ACC112 (cell line): ENCODE measurements at regions not wholly inside any gene's neighbourhood (a gene's known extent, or its start where the extent isn't known, plus 50 kb on each side); places are given as distances from the start of the nearest gene placed in this dataset.

Source experiments
- H2AFZ ChIP-seq: fragments of 200-600 bp; sonication (generic); one replicate; pipeline ENCODE4 v1.6.0; 2017; ENCODE audit warnings: antibody characterized with exemption, low read length; ENCODE audit not compliant: unreplicated experiment
- H3K27ac ChIP-seq: fragments of 200-600 bp; sonication (generic); 2 replicates; pipeline ENCODE4 v1.5.1; 2014; ENCODE audit warnings: low read depth, mild to moderate bottlenecking, antibody characterized with exemption, low read length, moderate library complexity
- H3K27me3 ChIP-seq: fragments of 200-600 bp; sonication (generic); 2 replicates; pipeline ENCODE4 v1.6.1; 2014; ENCODE audit warnings: mild to moderate bottlenecking, antibody characterized with exemption, low read length, moderate library complexity, mixed read lengths; ENCODE audit not compliant: insufficient read depth
- H3K36me3 ChIP-seq: fragments of 200-600 bp; sonication (generic); 2 replicates; pipeline ENCODE4 v1.6.1; 2016; ENCODE audit warnings: mild to moderate bottlenecking, antibody characterized with exemption, low read length, moderate library complexity, mixed read lengths; ENCODE audit not compliant: insufficient read depth
- H3K4me1 ChIP-seq: fragments of 200-600 bp; sonication (generic); one replicate; pipeline ENCODE4 v1.6.1; 2016; ENCODE audit warnings: low read length, mixed read lengths; ENCODE audit not compliant: insufficient read depth, unreplicated experiment, control insufficient read depth
- H3K4me3 ChIP-seq: fragments of 200-600 bp; sonication (generic); 2 replicates; pipeline ENCODE4 v1.5.1; 2014; ENCODE audit warnings: mild to moderate bottlenecking, low read depth, low read length
- H3K79me2 ChIP-seq: fragments of 200-600 bp; sonication (generic); one replicate; pipeline ENCODE4 v1.6.0; 2016; ENCODE audit warnings: low read length; ENCODE audit not compliant: control insufficient read depth, unreplicated experiment, insufficient read depth

- H3K27me3 ChIP-seq: no peaks in the 10 kb centered on the region
- H3K27ac ChIP-seq: no peak overlapping the region
- H2AFZ ChIP-seq: no peak overlapping the region
- H3K4me1 ChIP-seq: peaks cover 7% of the 10 kb centered on the region
- no peaks in the 10 kb centered on the region for H3K36me3 ChIP-seq
- H3K4me3 ChIP-seq: no peak overlapping the region
- no peaks in the 10 kb centered on the region for H3K79me2 ChIP-seq
Measured at GRCh38 chr4:14671146-14671545, 331.1 kb upstream of the CPEB2 start.

GRCh38 chr4:14675279-14675985 lies 326.8 kb upstream of the CPEB2 start:
- Histone ChIP-seq H3K4me3 (no peak overlapping the region), H3K79me2 (no peaks in the 10 kb centered on the region), H3K4me1 (no peaks in the 10 kb centered on the region)

GRCh38 chr4:14679906-14680305 lies 322.4 kb upstream of the CPEB2 start:
- Histone ChIP-seq H3K4me1 (no peaks in the 10 kb centered on the region), H3K4me3 (no peak overlapping the region), H2AFZ (no peak overlapping the region), H3K27ac (no peak overlapping the region), H3K79me2 (no peaks in the 10 kb centered on the region), H3K36me3 (no peaks in the 10 kb centered on the region), H3K27me3 (peaks cover 6% of the 10 kb centered on the region)

More at GRCh38 chr4:14675279-14675985, 326.8 kb upstream of the CPEB2 start:
- Histone ChIP-seq H2AFZ (no peak overlapping the region), H3K27ac (no peak overlapping the region), H3K27me3 (peaks cover 6% of the 10 kb centered on the region), H3K36me3 (no peaks in the 10 kb centered on the region)

- no peak overlapping the region for H2AFZ ChIP-seq
- H3K27ac ChIP-seq: no peak overlapping the region
- no peaks in the 10 kb centered on the region for H3K4me1 ChIP-seq
- H3K4me3 ChIP-seq: no peak overlapping the region
- H3K79me2 ChIP-seq: no peaks in the 10 kb centered on the region
- no peaks in the 10 kb centered on the region for H3K36me3 ChIP-seq
- peaks cover 6% of the 10 kb centered on the region for H3K27me3 ChIP-seq
Measured at GRCh38 chr4:14681330-14681729, 321.0 kb upstream of the CPEB2 start.

- Histone ChIP-seq H3K4me1 (peaks cover 6% of the 10 kb centered on the region), H3K27me3 (peaks cover 5% of the 10 kb centered on the region; the same call in 1 of the 2 replicates), H2AFZ (no peak overlapping the region), H3K36me3 (no peaks in the 10 kb centered on the region), H3K27ac (no peak overlapping the region), H3K4me3 (no peak overlapping the region), H3K79me2 (no peaks in the 10 kb centered on the region)
Measured at GRCh38 chr4:14693728-14694127, 308.6 kb upstream of the CPEB2 start.

- H2AFZ ChIP-seq: no peak overlapping the region
- H3K4me3 ChIP-seq: no peak overlapping the region
- no peaks in the 10 kb centered on the region for H3K36me3 ChIP-seq
- H3K4me1 ChIP-seq: peaks cover 6% of the 10 kb centered on the region
- H3K79me2 ChIP-seq: no peaks in the 10 kb centered on the region
- H3K27ac ChIP-seq: no peak overlapping the region
- peaks cover 5% of the 10 kb centered on the region; the same call in 1 of the 2 replicates for H3K27me3 ChIP-seq
Measured at GRCh38 chr4:14695095-14695845, 307.0 kb upstream of the CPEB2 start.

GRCh38 chr4:14700083-14700482 lies 302.2 kb upstream of the CPEB2 start:
- Histone ChIP-seq H3K4me1 (peaks cover 13% of the 10 kb centered on the region), H2AFZ (no peak overlapping the region), H3K27ac (no peak overlapping the region), H3K36me3 (no peaks in the 10 kb centered on the region), H3K79me2 (no peaks in the 10 kb centered on the region), H3K4me3 (no peak overlapping the region), H3K27me3 (no peaks in the 10 kb centered on the region)

GRCh38 chr4:14700544-14700943 lies 301.7 kb upstream of the CPEB2 start:
- Histone ChIP-seq H3K79me2 (no peaks in the 10 kb centered on the region), H2AFZ (no peak overlapping the region), H3K27ac (no peak overlapping the region), H3K36me3 (no peaks in the 10 kb centered on the region), H3K27me3 (no peaks in the 10 kb centered on the region), H3K4me1 (peaks cover 13% of the 10 kb centered on the region), H3K4me3 (no peak overlapping the region)

GRCh38 chr4:14701389-14701788 lies 300.9 kb upstream of the CPEB2 start:
- peaks cover 7% of the 10 kb centered on the region for H3K4me1 ChIP-seq
- no peak overlapping the region for H3K4me3 ChIP-seq
- no peaks in the 10 kb centered on the region for H3K79me2 ChIP-seq
- no peaks in the 10 kb centered on the region for H3K27me3 ChIP-seq
- H3K27ac ChIP-seq: no peak overlapping the region
- H3K36me3 ChIP-seq: no peaks in the 10 kb centered on the region
- H2AFZ ChIP-seq: no peak overlapping the region

GRCh38 chr4:14701896-14702295 lies 300.4 kb upstream of the CPEB2 start:
- no peak overlapping the region for H3K27ac ChIP-seq
- H3K4me3 ChIP-seq: no peak overlapping the region
- H3K79me2 ChIP-seq: no peaks in the 10 kb centered on the region
- peaks cover 7% of the 10 kb centered on the region for H3K4me1 ChIP-seq
- no peak overlapping the region for H2AFZ ChIP-seq
- no peaks in the 10 kb centered on the region for H3K36me3 ChIP-seq
- H3K27me3 ChIP-seq: no peaks in the 10 kb centered on the region

- Histone ChIP-seq H3K27me3 (no peaks in the 10 kb centered on the region), H2AFZ (no peak overlapping the region), H3K4me1 (no peaks in the 10 kb centered on the region), H3K36me3 (no peaks in the 10 kb centered on the region), H3K79me2 (no peaks in the 10 kb centered on the region), H3K27ac (no peak overlapping the region), H3K4me3 (no peak overlapping the region)
Measured at GRCh38 chr4:14708574-14708973, 293.7 kb upstream of the CPEB2 start.
